AG04450 (cell line): ENCODE measurements at regions not wholly inside any gene's neighbourhood (a gene's known extent, or its start where the extent isn't known, plus 50 kb on each side); places are given as distances from the start of the nearest gene placed in this dataset.

Experiments used
- CTCF ChIA-PET: fragments of 300-600, 350-600 bp; formaldehyde crosslinking; extraction: SDS; loops from one replicate; lab custom pipeline; 2022; ENCODE audit warnings: antibody characterized with exemption, inconsistent platforms; lab: Charles Lee
- POLR2A ChIA-PET: fragments of 350-600 bp; formaldehyde crosslinking; extraction: SDS; loops from one replicate; lab custom pipeline; 2021; ENCODE audit warnings: antibody characterized with exemption, inconsistent platforms; lab: Yijun Ruan, JAX
- DNase-seq: peaks from one replicate; pipeline ENCODE4 v3.0.0-alpha.2; 2011; ENCODE audit warnings: low read depth, low spot score
- H3K27ac ChIP-seq: one replicate; pipeline ENCODE4 v1.5.1; 2012; ENCODE audit warnings: low read depth, low read length, control low read depth
- H3K27me3 ChIP-seq: one replicate; pipeline ENCODE4 v1.6.0; 2012; ENCODE audit warnings: low read length; ENCODE audit not compliant: control insufficient read depth, insufficient read depth
- H3K4me3 ChIP-seq: 2 replicates; pipeline ENCODE4 v1.5.1; 2011; ENCODE audit warnings: mild to moderate bottlenecking, low read depth, low read length, control low read depth
- H3K9me3 ChIP-seq: 2 replicates; pipeline ENCODE4 v1.5.1; 2012; ENCODE audit warnings: low read length; ENCODE audit not compliant: control insufficient read depth, insufficient read depth
- CTCF ChIP-seq: IDR thresholded peaks from 2 replicates; pipeline ENCODE4 v1.5.1; 2011; ENCODE audit warnings: low read depth, low read length, control low read depth, inconsistent platforms

GRCh38 chr7:142618655-142619351 is 130.5 kb upstream of the PRSS1 start:
- Histone ChIP-seq H3K27me3 (peaks cover 9% of the 10 kb centered on the region), H3K4me3 (no peak overlapping the region), H3K9me3 (no peaks in the 10 kb centered on the region), H3K27ac (no peak overlapping the region)
- no peak for TF ChIP-seq CTCF
- POLR2A ChIA-PET = no interaction called here
- CTCF ChIA-PET = interaction anchor here (0.5 to 2.2 kb wide), 3 partner anchors 15 to 84 kb away, joined by 3 to 10 read pairs (median 7); no protein-coding TSS in a partner anchor
- DNase-seq = no peak

- no peak for DNase-seq
- no peak for TF ChIP-seq CTCF
- ChIA-PET CTCF (interaction anchor here (2.0 kb wide), 1 partner anchor 13 kb away, joined by 10 read pairs; no protein-coding TSS in a partner anchor), POLR2A (no interaction called here)
- Histone ChIP-seq H3K27me3 (peaks cover 5% of the 10 kb centered on the region), H3K4me3 (no peak overlapping the region), H3K27ac (no peak overlapping the region), H3K9me3 (no peaks in the 10 kb centered on the region)
Observed at GRCh38 chr7:142616842-142617241, 132.4 kb upstream of the PRSS1 start.

GRCh38 chr7:142616121-142616643 is 133.1 kb upstream of the PRSS1 start:
- Histone ChIP-seq H3K9me3 (no peaks in the 10 kb centered on the region), H3K27ac (no peak overlapping the region), H3K4me3 (no peak overlapping the region), H3K27me3 (peaks cover 5% of the 10 kb centered on the region)
- POLR2A ChIA-PET = no interaction called here
- TF ChIP-seq CTCF = no peak
- CTCF ChIA-PET = interaction anchor here (2.0 kb wide), 1 partner anchor 12 kb away, joined by 10 read pairs; no protein-coding TSS in a partner anchor
- DNase-seq = no peak

GRCh38 chr7:142615508-142615907 is 133.8 kb upstream of the PRSS1 start:
- Histone ChIP-seq H3K27me3 (no peaks in the 10 kb centered on the region), H3K9me3 (no peaks in the 10 kb centered on the region), H3K27ac (no peak overlapping the region), H3K4me3 (no peak overlapping the region)
- DNase-seq = no peak
- CTCF ChIA-PET = interaction anchor here (0.8 to 2.0 kb wide), 3 partner anchors 11 to 168 kb away, joined by 4 to 10 read pairs (median 5); no protein-coding TSS in a partner anchor
- no peak for TF ChIP-seq CTCF
- POLR2A ChIA-PET = no interaction called here

- TF ChIP-seq CTCF = no peak
- no peaks in the 10 kb centered on the region for H3K9me3 ChIP-seq
- H3K27me3 ChIP-seq = no peaks in the 10 kb centered on the region
- ChIA-PET CTCF (interaction anchor here (1.4 to 1.5 kb wide), 2 partner anchors 10 to 128 kb away, joined by 4 to 12 read pairs; no protein-coding TSS in a partner anchor), POLR2A (no interaction called here)
- no peak overlapping the region for H3K27ac ChIP-seq
- H3K4me3 ChIP-seq = no peak overlapping the region
- no peak for DNase-seq
Observed at GRCh38 chr7:142614116-142614515, 135.2 kb upstream of the PRSS1 start.
